ENCODE measurements at regions not wholly inside any gene's neighbourhood (a gene's known extent, or its start where the extent isn't known, plus 50 kb on each side); places are given as distances from the start of the nearest gene placed in this dataset.
"Not testable (repeated sequence)": the region's sequence is repeated elsewhere in the genome, so short reads cannot be mapped to it uniquely, and the experiment has no call there.

GRCh38 chr2:16420421-16420820, 245.2 kb downstream of the CYRIA start:
- ATAC-seq (no peak), DNase-seq (no peak)
- no peak overlapping the region for H3K27ac Mint-ChIP-seq
- no peaks in the 10 kb centered on the region for H3K9me3 ChIP-seq (ENCODE audit: control insufficient read depth, low read length, poor library complexity, severe bottlenecking)
- H3K36me3 Mint-ChIP-seq (ENCODE audit: low read depth): no peaks in the 10 kb centered on the region
- H3K4me3 Mint-ChIP-seq: no peak overlapping the region
- H3K27me3 Mint-ChIP-seq: no peaks in the 10 kb centered on the region
- no peaks in the 10 kb centered on the region for H3K4me1 Mint-ChIP-seq

- no peak overlapping the region for H3K27ac Mint-ChIP-seq
- ATAC-seq (no peak), DNase-seq (no peak)
- H3K4me3 Mint-ChIP-seq: no peak overlapping the region
- no peaks in the 10 kb centered on the region for H3K27me3 Mint-ChIP-seq
- H3K36me3 Mint-ChIP-seq (ENCODE audit: low read depth): no peaks in the 10 kb centered on the region
- no peaks in the 10 kb centered on the region for H3K4me1 Mint-ChIP-seq
- no peaks in the 10 kb centered on the region for H3K9me3 ChIP-seq (ENCODE audit: control insufficient read depth, low read length, poor library complexity, severe bottlenecking)
These were observed 247.9 kb downstream of the CYRIA start for GRCh38 chr2:16417726-16418125.

- no peak for ATAC-seq
- Mint-ChIP-seq H3K4me3 (no peak overlapping the region), H3K27ac (no peak overlapping the region), H3K27me3 (no peaks in the 10 kb centered on the region), H3K36me3 (ENCODE audit: low read depth) (no peaks in the 10 kb centered on the region), H3K4me1 (no peaks in the 10 kb centered on the region)
- H3K9me3 ChIP-seq (ENCODE audit: control insufficient read depth, low read length, poor library complexity, severe bottlenecking): no peaks in the 10 kb centered on the region
- no peak for DNase-seq
These were observed 249.0 kb downstream of the CYRIA start for GRCh38 chr2:16416651-16417050.

- ATAC-seq; DNase-seq; H3K4me1 Mint-ChIP-seq; H3K27me3 Mint-ChIP-seq; H3K4me3 Mint-ChIP-seq; H3K9me3 ChIP-seq (ENCODE audit: control insufficient read depth, low read length, poor library complexity, severe bottlenecking); H3K27ac Mint-ChIP-seq; H3K36me3 Mint-ChIP-seq (ENCODE audit: low read depth): not testable (repeated sequence)
These were observed 249.8 kb downstream of the CYRIA start for GRCh38 chr2:16415861-16416260.

GRCh38 chr2:16413947-16414346, 251.7 kb downstream of the CYRIA start:
- H3K27me3 Mint-ChIP-seq: no peaks in the 10 kb centered on the region
- no peak overlapping the region for H3K4me3 Mint-ChIP-seq
- H3K36me3 Mint-ChIP-seq (ENCODE audit: low read depth): no peaks in the 10 kb centered on the region
- ATAC-seq: no peak
- no peak overlapping the region for H3K27ac Mint-ChIP-seq
- no peak for DNase-seq
- H3K4me1 Mint-ChIP-seq: no peaks in the 10 kb centered on the region
- H3K9me3 ChIP-seq (ENCODE audit: control insufficient read depth, low read length, poor library complexity, severe bottlenecking): no peaks in the 10 kb centered on the region

GRCh38 chr2:16413285-16413684, 252.3 kb downstream of the CYRIA start:
- Mint-ChIP-seq H3K27me3 (no peaks in the 10 kb centered on the region), H3K4me1 (no peaks in the 10 kb centered on the region), H3K27ac (no peak overlapping the region), H3K36me3 (ENCODE audit: low read depth) (no peaks in the 10 kb centered on the region), H3K4me3 (no peak overlapping the region)
- DNase-seq (no peak), ATAC-seq (no peak)
- H3K9me3 ChIP-seq (ENCODE audit: control insufficient read depth, low read length, poor library complexity, severe bottlenecking): no peaks in the 10 kb centered on the region

- no peak overlapping the region for H3K27ac Mint-ChIP-seq
- H3K4me1 Mint-ChIP-seq: no peaks in the 10 kb centered on the region
- DNase-seq (no peak), ATAC-seq (no peak)
- no peak overlapping the region for H3K4me3 Mint-ChIP-seq
- no peaks in the 10 kb centered on the region for H3K36me3 Mint-ChIP-seq (ENCODE audit: low read depth)
- no peaks in the 10 kb centered on the region for H3K27me3 Mint-ChIP-seq
- no peaks in the 10 kb centered on the region for H3K9me3 ChIP-seq (ENCODE audit: control insufficient read depth, low read length, poor library complexity, severe bottlenecking)
These were observed 253.2 kb downstream of the CYRIA start for GRCh38 chr2:16412321-16413030.

GRCh38 chr2:16411788-16412187, 253.8 kb downstream of the CYRIA start:
- DNase-seq (no peak), ATAC-seq (no peak)
- H3K4me1 Mint-ChIP-seq: no peaks in the 10 kb centered on the region
- H3K4me3 Mint-ChIP-seq: no peak overlapping the region
- no peaks in the 10 kb centered on the region for H3K9me3 ChIP-seq (ENCODE audit: control insufficient read depth, low read length, poor library complexity, severe bottlenecking)
- H3K36me3 Mint-ChIP-seq (ENCODE audit: low read depth): no peaks in the 10 kb centered on the region
- no peak overlapping the region for H3K27ac Mint-ChIP-seq
- H3K27me3 Mint-ChIP-seq: no peaks in the 10 kb centered on the region

- Mint-ChIP-seq H3K4me1 (no peaks in the 10 kb centered on the region), H3K27me3 (no peaks in the 10 kb centered on the region), H3K27ac (no peak overlapping the region), H3K36me3 (ENCODE audit: low read depth) (no peaks in the 10 kb centered on the region), H3K4me3 (no peak overlapping the region)
- no peak for ATAC-seq
- no peak for DNase-seq
- H3K9me3 ChIP-seq (ENCODE audit: control insufficient read depth, low read length, poor library complexity, severe bottlenecking): no peaks in the 10 kb centered on the region
These were observed 255.8 kb downstream of the CYRIA start for GRCh38 chr2:16409849-16410248.

GRCh38 chr2:16409006-16409390, 256.6 kb downstream of the CYRIA start:
- ATAC-seq (no peak), DNase-seq (no peak)
- Mint-ChIP-seq H3K4me1 (no peaks in the 10 kb centered on the region), H3K27me3 (no peaks in the 10 kb centered on the region), H3K27ac (no peak overlapping the region), H3K4me3 (no peak overlapping the region), H3K36me3 (ENCODE audit: low read depth) (no peaks in the 10 kb centered on the region)
- H3K9me3 ChIP-seq (ENCODE audit: control insufficient read depth, low read length, poor library complexity, severe bottlenecking): no peaks in the 10 kb centered on the region

GRCh38 chr2:16408331-16409005, 257.2 kb downstream of the CYRIA start:
- Mint-ChIP-seq H3K27ac (no peak overlapping the region), H3K4me3 (no peak overlapping the region), H3K27me3 (no peaks in the 10 kb centered on the region), H3K4me1 (no peaks in the 10 kb centered on the region), H3K36me3 (ENCODE audit: low read depth) (no peaks in the 10 kb centered on the region)
- DNase-seq (no peak), ATAC-seq (no peak)
- H3K9me3 ChIP-seq (ENCODE audit: control insufficient read depth, low read length, poor library complexity, severe bottlenecking): no peaks in the 10 kb centered on the region

GRCh38 chr2:16407358-16407757, 258.3 kb downstream of the CYRIA start:
- Mint-ChIP-seq H3K36me3 (ENCODE audit: low read depth) (no peaks in the 10 kb centered on the region), H3K27me3 (no peaks in the 10 kb centered on the region), H3K27ac (no peak overlapping the region), H3K4me3 (no peak overlapping the region), H3K4me1 (no peaks in the 10 kb centered on the region)
- H3K9me3 ChIP-seq (ENCODE audit: control insufficient read depth, low read length, poor library complexity, severe bottlenecking): no peaks in the 10 kb centered on the region
- DNase-seq (no peak), ATAC-seq (no peak)

GRCh38 chr2:16406496-16407289, 258.9 kb downstream of the CYRIA start:
- no peak overlapping the region for H3K4me3 Mint-ChIP-seq
- H3K27me3 Mint-ChIP-seq: no peaks in the 10 kb centered on the region
- no peak overlapping the region for H3K27ac Mint-ChIP-seq
- H3K36me3 Mint-ChIP-seq (ENCODE audit: low read depth): no peaks in the 10 kb centered on the region
- DNase-seq: no peak
- no peaks in the 10 kb centered on the region for H3K9me3 ChIP-seq (ENCODE audit: control insufficient read depth, low read length, poor library complexity, severe bottlenecking)
- no peak for ATAC-seq
- no peaks in the 10 kb centered on the region for H3K4me1 Mint-ChIP-seq

All from T-helper 17 cell (primary cell).